Activated CD8-positive, alpha-beta memory T cell treated with anti-CD3 and anti-CD28 coated beads, Interleukin-2, amount 50 U/mL, for 48 hours (primary cell): ENCODE measurements at regions not wholly inside any gene's neighbourhood (a gene's known extent, or its start where the extent isn't known, plus 50 kb on each side); places are given as distances from the start of the nearest gene placed in this dataset.
"Not testable (repeated sequence)": the region's sequence is repeated elsewhere in the genome, so short reads cannot be mapped to it uniquely, and the experiment has no call there.

ENCODE experiments used
- DNase-seq: peaks from one replicate; pipeline ENCODE4 v3.0.0-alpha.2; 2020

- DNase-seq, result no peak
These were observed 291.4 kb downstream of the QKI start for GRCh38 chr6:163705923-163706322.

GRCh38 chr6:163702736-163703135, 288.2 kb downstream of the QKI start:
- no peak for DNase-seq

GRCh38 chr6:163701762-163702161, 287.2 kb downstream of the QKI start:
- DNase-seq, result no peak

- DNase-seq, result no peak
These were observed 283.6 kb downstream of the QKI start for GRCh38 chr6:163698086-163698485.

GRCh38 chr6:163696311-163696710, 281.8 kb downstream of the QKI start:
- DNase-seq, result not testable (repeated sequence)

GRCh38 chr6:163695414-163695864, 280.9 kb downstream of the QKI start:
- no peak for DNase-seq

- no peak for DNase-seq
These were observed 280.5 kb downstream of the QKI start for GRCh38 chr6:163694988-163695398.

GRCh38 chr6:163694072-163694471, 279.6 kb downstream of the QKI start:
- no peak for DNase-seq

- no peak for DNase-seq
These were observed 276.5 kb downstream of the QKI start for GRCh38 chr6:163691049-163691448.

- no peak for DNase-seq
These were observed 274.3 kb downstream of the QKI start for GRCh38 chr6:163688739-163689362.

GRCh38 chr6:163687075-163687474, 272.6 kb downstream of the QKI start:
- no peak for DNase-seq

GRCh38 chr6:163686301-163686700, 271.8 kb downstream of the QKI start:
- DNase-seq, result no peak

- no peak for DNase-seq
These were observed 268.6 kb downstream of the QKI start for GRCh38 chr6:163683105-163683622.

GRCh38 chr6:163679753-163680152, 265.2 kb downstream of the QKI start:
- no peak for DNase-seq

- no peak for DNase-seq
These were observed 264.6 kb downstream of the QKI start for GRCh38 chr6:163679012-163679660.

GRCh38 chr6:163675611-163676010, 261.1 kb downstream of the QKI start:
- no peak for DNase-seq

GRCh38 chr6:163672710-163673109, 258.2 kb downstream of the QKI start:
- no peak for DNase-seq

- no peak for DNase-seq
These were observed 257.3 kb downstream of the QKI start for GRCh38 chr6:163671791-163672190.

GRCh38 chr6:163671355-163671754, 256.8 kb downstream of the QKI start:
- DNase-seq, result no peak

GRCh38 chr6:163670336-163670735, 255.8 kb downstream of the QKI start:
- DNase-seq, result no peak

- no peak for DNase-seq
These were observed 253.5 kb downstream of the QKI start for GRCh38 chr6:163668061-163668426.

GRCh38 chr6:163667372-163668060, 253.0 kb downstream of the QKI start:
- no peak for DNase-seq

- no peak for DNase-seq
These were observed 250.9 kb downstream of the QKI start for GRCh38 chr6:163665464-163665863.

- no peak for DNase-seq
These were observed 249.1 kb downstream of the QKI start for GRCh38 chr6:163663575-163663974.
